Astrocyte of the spinal cord (primary cell): ENCODE measurements at regions not wholly inside any gene's neighbourhood (a gene's known extent, or its start where the extent isn't known, plus 50 kb on each side); places are given as distances from the start of the nearest gene placed in this dataset.

ENCODE experiments used
- DNase-seq: peaks from one replicate; pipeline ENCODE4 v3.0.0; 2011; ENCODE audit warnings: low read depth, low spot score
- H3K4me3 ChIP-seq: 2 replicates; pipeline ENCODE4 v1.5.1; 2011; ENCODE audit warnings: low read depth, mild to moderate bottlenecking, low read length, moderate library complexity
- CTCF ChIP-seq: IDR thresholded peaks from 2 replicates; pipeline ENCODE4 v1.5.1; 2012; ENCODE audit warnings: low read depth, mild to moderate bottlenecking, low read length, inconsistent platforms
- in situ Hi-C: cut with HindIII; loops from 2 replicates; pipeline ENCODE4 v1.10.0; 2017; ENCODE audit warnings: low sequenced_read_pairs

DNA sequence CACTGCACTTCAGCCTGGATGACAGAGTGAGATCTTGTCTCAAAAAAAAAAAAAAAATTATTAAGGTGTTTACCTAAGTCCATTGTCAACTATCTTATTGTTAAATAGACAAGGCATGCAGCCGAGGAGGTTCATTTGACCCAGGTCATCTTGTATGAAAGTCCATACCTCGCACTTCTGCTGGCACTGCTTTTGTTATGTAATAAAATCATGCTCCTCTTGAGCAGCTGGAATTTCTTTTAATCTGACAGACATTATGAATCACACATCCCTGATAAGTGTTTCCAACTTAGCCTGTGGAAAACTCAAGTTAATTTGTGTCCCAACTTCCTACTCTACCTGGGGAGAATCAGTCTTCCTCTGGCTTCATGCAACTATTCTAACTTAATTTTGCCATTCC is 315.6 kb upstream of the KLF4 start:
- no peak overlapping the region for H3K4me3 ChIP-seq
- TF ChIP-seq CTCF: no peak
- in situ Hi-C loops: no loop called here
- no peak for DNase-seq

GRCh38 chr9:107794259-107794658 is 304.7 kb upstream of the KLF4 start:
- no peak for TF ChIP-seq CTCF
- in situ Hi-C loops: no loop called here
- DNase-seq: no peak

GRCh38 chr9:107793541-107793940 is 304.0 kb upstream of the KLF4 start:
- in situ Hi-C loops: no loop called here
- no peak overlapping the region for H3K4me3 ChIP-seq
- no peak for TF ChIP-seq CTCF
- no peak for DNase-seq

More at GRCh38 chr9:107794259-107794658, 304.7 kb upstream of the KLF4 start:
- no peak overlapping the region for H3K4me3 ChIP-seq

- no peak for TF ChIP-seq CTCF
- in situ Hi-C loops: no loop called here
- DNase-seq: no peak
- no peak overlapping the region for H3K4me3 ChIP-seq
Measured at GRCh38 chr9:107792596-107792995, 303.0 kb upstream of the KLF4 start.

DNA sequence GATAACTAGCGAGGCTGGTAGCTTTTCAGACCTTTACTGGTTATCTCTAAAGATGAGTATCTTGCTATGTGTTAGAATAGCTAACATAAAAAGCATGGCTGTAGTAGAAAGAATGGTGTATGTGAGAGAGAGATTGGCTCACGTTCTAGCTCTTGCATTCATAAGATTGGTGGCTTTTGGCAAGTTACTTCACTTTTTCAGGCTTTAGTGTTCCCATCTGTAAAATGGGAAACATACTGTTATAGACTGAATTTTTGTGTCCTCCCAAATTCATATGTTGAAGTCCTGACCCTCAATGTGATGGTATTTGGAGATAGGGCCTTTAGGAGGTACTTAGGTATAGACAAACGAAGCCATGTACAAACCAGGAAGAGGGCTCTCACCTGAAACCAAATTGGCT is 302.4 kb upstream of the KLF4 start:
- in situ Hi-C loops: no loop called here
- DNase-seq: no peak
- TF ChIP-seq CTCF: no peak
- no peak overlapping the region for H3K4me3 ChIP-seq

GRCh38 chr9:107789001-107789700 is 299.6 kb upstream of the KLF4 start:
- H3K4me3 ChIP-seq: no peak overlapping the region
- TF ChIP-seq CTCF: no peak
- in situ Hi-C loops: no loop called here
- DNase-seq: no peak
